ENCODE measurements at regions not wholly inside any gene's neighbourhood (a gene's known extent, or its start where the extent isn't known, plus 50 kb on each side); places are given as distances from the start of the nearest gene placed in this dataset.
A peak's percentile ranks its signal among the peaks of the same experiment; 100 is the strongest.

GRCh38 chr4:138063581-138063980 is 178.6 kb downstream of the SLC7A11 start:
- no peak overlapping the region for H3K27ac ChIP-seq
- POLR2A ChIA-PET (ENCODE audit: low non-redundant PET), result no interaction called here
- no peak for DNase-seq (ENCODE audit: low spot score)
- CTCF ChIA-PET, result no interaction called here
- no peak for TF ChIP-seq CTCF (conservative IDR thresholded peaks at IDR 0.05; ENCODE audit: low read depth)

DNA sequence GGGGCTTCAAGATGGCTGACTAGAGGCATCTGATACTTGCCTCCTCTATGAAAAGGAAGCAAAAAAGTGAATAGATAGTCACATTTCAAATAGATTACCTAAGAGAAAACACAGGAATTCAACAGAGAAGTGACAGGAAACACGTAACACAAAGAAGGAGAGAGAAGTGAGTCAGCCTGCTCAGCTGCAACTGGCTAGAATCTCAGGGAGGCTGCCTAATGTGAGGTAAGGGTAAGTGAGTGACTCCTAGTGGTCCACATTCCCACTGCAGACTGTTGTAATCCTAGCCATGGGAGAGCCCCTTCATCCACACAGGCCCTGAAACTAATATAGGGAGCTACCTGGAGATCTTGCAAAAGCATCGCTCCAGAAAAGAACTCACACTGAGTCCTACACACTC is 179.2 kb downstream of the SLC7A11 start:
- ChIA-PET CTCF (interaction anchor here (0.7 kb wide), 1 partner anchor 769 kb away, joined by 3 read pairs; no protein-coding TSS in a partner anchor), POLR2A (ENCODE audit: low non-redundant PET) (no interaction called here)
- no peak for TF ChIP-seq CTCF (conservative IDR thresholded peaks at IDR 0.05; ENCODE audit: low read depth)
- peak; percentile 13 for DNase-seq (ENCODE audit: low spot score)
- no peak overlapping the region for H3K27ac ChIP-seq

DNA sequence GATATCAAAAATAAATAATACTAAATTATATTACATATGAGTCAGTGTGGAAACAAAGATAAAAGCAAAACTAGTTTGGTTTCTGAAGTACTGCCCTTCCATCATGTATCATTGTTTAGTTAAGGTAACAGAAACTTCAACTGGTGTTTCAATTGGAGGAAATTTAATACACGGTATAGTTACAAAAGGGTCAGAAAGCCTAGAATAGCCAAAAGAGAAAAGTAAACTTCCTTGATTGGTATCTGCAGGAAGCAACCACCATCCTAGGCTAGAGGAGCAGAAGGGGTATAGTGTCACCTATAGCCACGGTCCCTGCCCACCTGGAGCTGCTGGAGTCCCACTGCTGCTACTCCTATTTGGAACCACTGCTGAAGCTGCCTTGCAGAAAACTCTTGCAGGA is 185.6 kb downstream of the SLC7A11 start:
- DNase-seq (ENCODE audit: low spot score), result no peak
- ChIA-PET POLR2A (ENCODE audit: low non-redundant PET) (no interaction called here), CTCF (no interaction called here)
- TF ChIP-seq CTCF (conservative IDR thresholded peaks at IDR 0.05; ENCODE audit: low read depth), result no peak
- H3K27ac ChIP-seq, result no peak overlapping the region

DNA sequence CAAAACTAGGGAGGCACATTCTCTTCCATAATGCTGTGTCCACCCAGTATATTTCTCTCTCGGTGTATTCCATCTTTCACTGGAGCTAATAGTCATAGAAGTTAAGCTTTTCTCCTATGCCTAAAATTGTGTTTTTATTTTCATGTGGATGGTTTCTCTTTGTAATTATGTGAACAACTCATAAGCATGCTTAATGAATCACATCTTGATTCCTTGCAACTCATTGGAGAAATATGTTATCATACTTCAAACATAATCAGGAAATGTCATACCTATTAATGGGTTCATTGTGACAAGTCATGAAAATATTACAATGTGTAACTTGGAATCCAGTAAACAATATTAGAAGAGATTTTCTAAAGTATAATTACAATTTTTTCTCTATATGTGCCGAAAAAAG is 186.3 kb downstream of the SLC7A11 start:
- no peak for TF ChIP-seq CTCF (conservative IDR thresholded peaks at IDR 0.05; ENCODE audit: low read depth)
- POLR2A ChIA-PET (ENCODE audit: low non-redundant PET), result no interaction called here
- no peak overlapping the region for H3K27ac ChIP-seq
- CTCF ChIA-PET, result interaction anchor here (0.7 kb wide), 1 partner anchor 930 kb away, joined by 6 read pairs; no protein-coding TSS in a partner anchor
- peak; percentile 11 for DNase-seq (ENCODE audit: low spot score)

GRCh38 chr4:138053641-138054301 is 188.4 kb downstream of the SLC7A11 start:
- peak overlapping the region; percentile 90 for H3K27ac ChIP-seq
- CTCF ChIA-PET, result interaction anchor here (0.6 kb wide), 2 partner anchors 21 to 627 kb away, joined by 4 read pairs; no protein-coding TSS in a partner anchor
- no peak for TF ChIP-seq CTCF (conservative IDR thresholded peaks at IDR 0.05; ENCODE audit: low read depth)
- POLR2A ChIA-PET (ENCODE audit: low non-redundant PET), result no interaction called here
- DNase-seq (ENCODE audit: low spot score), result peak; percentile 77

DNA sequence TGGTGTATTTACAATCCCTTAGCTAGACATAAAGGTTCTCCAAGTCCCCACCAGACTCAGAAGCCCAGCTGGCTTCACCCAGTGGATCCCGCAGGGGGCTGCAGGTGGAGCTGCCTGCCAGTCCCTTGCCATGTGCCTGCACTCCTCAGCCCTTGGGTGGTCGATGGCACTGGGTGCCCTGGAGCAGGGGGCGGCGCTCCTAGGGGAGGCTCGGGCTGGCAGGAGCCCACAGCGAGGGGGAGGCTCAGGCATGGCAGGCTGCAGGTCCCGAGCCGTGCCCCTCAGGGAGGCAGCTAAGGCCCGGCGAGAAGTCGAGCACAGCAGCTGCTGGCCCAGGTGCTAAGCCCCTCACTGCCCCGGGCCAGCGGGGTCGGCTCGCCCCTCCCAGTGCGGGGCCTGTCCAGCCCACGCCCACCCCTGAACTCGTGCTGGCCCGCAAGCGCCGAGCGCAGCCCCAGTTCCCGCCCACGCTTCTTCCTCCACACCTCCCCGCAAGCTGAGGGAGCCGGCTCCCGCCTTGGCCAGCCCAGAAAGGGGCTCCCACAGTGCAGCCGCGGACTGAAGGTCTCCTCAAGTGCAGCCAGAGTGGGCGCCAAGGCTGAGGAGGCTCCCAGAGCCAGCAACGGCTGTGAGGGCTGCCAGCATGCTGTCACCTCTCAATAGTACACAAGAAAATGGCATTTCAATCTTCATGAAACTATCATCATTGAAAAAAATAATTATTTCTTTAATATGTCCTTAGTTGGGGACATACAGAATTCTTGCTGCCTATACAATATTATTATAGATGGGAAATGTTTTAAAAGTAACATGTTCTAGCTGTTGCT is 189.1 kb downstream of the SLC7A11 start:
- no peak for DNase-seq (ENCODE audit: low spot score)
- peak overlapping the region; percentile 90 for H3K27ac ChIP-seq
- ChIA-PET CTCF (interaction anchor here (0.6 kb wide), 2 partner anchors 22 to 628 kb away, joined by 4 read pairs; no protein-coding TSS in a partner anchor), POLR2A (ENCODE audit: low non-redundant PET) (no interaction called here)
- TF ChIP-seq CTCF (conservative IDR thresholded peaks at IDR 0.05; ENCODE audit: low read depth), result no peak
